KMS-11 (cell line): ENCODE measurements at regions not wholly inside any gene's neighbourhood (a gene's known extent, or its start where the extent isn't known, plus 50 kb on each side); places are given as distances from the start of the nearest gene placed in this dataset.

Experiments
- H2AFZ ChIP-seq: fragments of 200-600 bp; sonication (generic); 2 replicates; pipeline ENCODE4 v1.6.1; 2016; ENCODE audit warnings: antibody characterized with exemption, mixed run types, low read depth
- H3K27ac ChIP-seq: fragments of 200-600 bp; sonication (generic); 2 replicates; pipeline ENCODE4 v1.6.1; 2016; ENCODE audit warnings: mild to moderate bottlenecking, mixed run types
- H3K27me3 ChIP-seq: fragments of 200-600 bp; sonication (generic); 2 replicates; pipeline ENCODE4 v1.6.1; 2017; ENCODE audit warnings: mild to moderate bottlenecking, low read depth, mixed run types, moderate library complexity; ENCODE audit not compliant: insufficient read depth
- H3K36me3 ChIP-seq: fragments of 200-600 bp; sonication (generic); 2 replicates; pipeline ENCODE4 v1.6.1; 2017; ENCODE audit warnings: mild to moderate bottlenecking, mixed run types; ENCODE audit not compliant: insufficient read depth
- H3K4me1 ChIP-seq: fragments of 200-600 bp; sonication (generic); 2 replicates; pipeline ENCODE4 v1.6.1; 2016; ENCODE audit warnings: mild to moderate bottlenecking, low read depth, mixed run types; ENCODE audit not compliant: poor library complexity, severe bottlenecking
- H3K4me2 ChIP-seq: fragments of 200-600 bp; sonication (generic); 2 replicates; pipeline ENCODE4 v1.7.0; 2016; ENCODE audit warnings: mild to moderate bottlenecking, mixed run types
- H3K4me3 ChIP-seq: fragments of 200-600 bp; sonication (generic); IDR thresholded peaks from 2 replicates; pipeline ENCODE4 v1.6.1; 2017; ENCODE audit warnings: low read depth, low read length, mixed read lengths; ENCODE audit not compliant: insufficient read depth
- H3K79me2 ChIP-seq: fragments of 200-600 bp; sonication (generic); 2 replicates; pipeline ENCODE4 v1.6.1; 2016; ENCODE audit warnings: low read depth, mixed run types; ENCODE audit not compliant: insufficient read depth
- H3K9ac ChIP-seq: fragments of 200-600 bp; sonication (generic); 2 replicates; pipeline ENCODE4 v1.6.1; 2016; ENCODE audit warnings: mild to moderate bottlenecking, mixed run types
- H4K20me1 ChIP-seq: fragments of 200-600 bp; sonication (generic); 2 replicates; pipeline ENCODE4 v1.6.1; 2016; ENCODE audit warnings: mild to moderate bottlenecking, mixed run types; ENCODE audit not compliant: insufficient read depth
- TF ChIP-seq, protein P1 (sequence below): fragments of 200-600 bp; sonication (generic); conservative IDR thresholded peaks from 2 replicates; pipeline ENCODE4 v1.6.1; 2017; ENCODE audit warnings: low read depth, mild to moderate bottlenecking, antibody characterized with exemption, low read length, moderate library complexity, mixed read lengths

GRCh38 chr12:46534327-46534840 lies 161.8 kb upstream of the SLC38A2 start:
- Histone ChIP-seq H3K9ac (no peak overlapping the region), H3K4me2 (no peak overlapping the region), H3K79me2 (no peaks in the 10 kb centered on the region), H3K4me1 (peaks cover 16% of the 10 kb centered on the region), H3K27me3 (no peaks in the 10 kb centered on the region), H2AFZ (no peak overlapping the region), H3K4me3 (no peak overlapping the region), H3K36me3 (no peaks in the 10 kb centered on the region), H4K20me1 (no peaks in the 10 kb centered on the region), H3K27ac (no peak overlapping the region)
- TF ChIP-seq, protein P1, sequence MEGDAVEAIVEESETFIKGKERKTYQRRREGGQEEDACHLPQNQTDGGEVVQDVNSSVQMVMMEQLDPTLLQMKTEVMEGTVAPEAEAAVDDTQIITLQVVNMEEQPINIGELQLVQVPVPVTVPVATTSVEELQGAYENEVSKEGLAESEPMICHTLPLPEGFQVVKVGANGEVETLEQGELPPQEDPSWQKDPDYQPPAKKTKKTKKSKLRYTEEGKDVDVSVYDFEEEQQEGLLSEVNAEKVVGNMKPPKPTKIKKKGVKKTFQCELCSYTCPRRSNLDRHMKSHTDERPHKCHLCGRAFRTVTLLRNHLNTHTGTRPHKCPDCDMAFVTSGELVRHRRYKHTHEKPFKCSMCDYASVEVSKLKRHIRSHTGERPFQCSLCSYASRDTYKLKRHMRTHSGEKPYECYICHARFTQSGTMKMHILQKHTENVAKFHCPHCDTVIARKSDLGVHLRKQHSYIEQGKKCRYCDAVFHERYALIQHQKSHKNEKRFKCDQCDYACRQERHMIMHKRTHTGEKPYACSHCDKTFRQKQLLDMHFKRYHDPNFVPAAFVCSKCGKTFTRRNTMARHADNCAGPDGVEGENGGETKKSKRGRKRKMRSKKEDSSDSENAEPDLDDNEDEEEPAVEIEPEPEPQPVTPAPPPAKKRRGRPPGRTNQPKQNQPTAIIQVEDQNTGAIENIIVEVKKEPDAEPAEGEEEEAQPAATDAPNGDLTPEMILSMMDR, result no peak

- no peak overlapping the region for H3K9ac ChIP-seq
- H3K4me2 ChIP-seq, result no peak overlapping the region
- H4K20me1 ChIP-seq, result no peaks in the 10 kb centered on the region
- H3K27ac ChIP-seq, result no peak overlapping the region
- H3K36me3 ChIP-seq, result no peaks in the 10 kb centered on the region
- H3K4me1 ChIP-seq, result peaks cover 16% of the 10 kb centered on the region
- no peak overlapping the region for H2AFZ ChIP-seq
- no peak overlapping the region for H3K4me3 ChIP-seq
- H3K27me3 ChIP-seq, result no peaks in the 10 kb centered on the region
- TF ChIP-seq, protein P1, result no peak
- H3K79me2 ChIP-seq, result no peaks in the 10 kb centered on the region
Measured at GRCh38 chr12:46533723-46534122, 161.2 kb upstream of the SLC38A2 start.

DNA sequence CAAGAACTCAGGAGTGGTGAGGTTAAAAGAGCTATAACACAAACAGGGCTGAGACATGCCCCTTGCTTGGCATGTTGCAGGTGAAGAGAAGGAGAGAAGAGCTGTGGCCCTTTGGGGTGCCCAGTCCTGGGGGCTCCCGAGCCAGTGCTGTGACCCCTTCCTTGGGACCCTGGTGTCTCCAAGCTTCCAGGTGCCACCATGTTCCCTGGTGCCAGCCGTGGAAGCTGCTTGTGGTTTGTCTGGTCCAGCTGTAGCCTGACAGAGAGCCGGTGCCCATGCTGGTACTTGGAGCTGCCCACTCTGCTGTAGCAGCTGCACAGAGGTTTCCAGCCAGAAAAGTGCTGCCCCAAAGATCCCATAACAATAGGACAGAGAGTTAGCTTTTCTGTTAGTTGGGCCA lies 159.2 kb upstream of the SLC38A2 start:
- H2AFZ ChIP-seq, result no peak overlapping the region
- H3K4me3 ChIP-seq, result no peak overlapping the region
- H3K4me1 ChIP-seq, result no peaks in the 10 kb centered on the region
- H4K20me1 ChIP-seq, result no peaks in the 10 kb centered on the region
- H3K27me3 ChIP-seq, result no peaks in the 10 kb centered on the region
- H3K79me2 ChIP-seq, result no peaks in the 10 kb centered on the region
- no peak overlapping the region for H3K4me2 ChIP-seq
- H3K36me3 ChIP-seq, result no peaks in the 10 kb centered on the region
- H3K9ac ChIP-seq, result no peak overlapping the region
- no peak overlapping the region for H3K27ac ChIP-seq
- TF ChIP-seq, protein P1, result no peak

DNA sequence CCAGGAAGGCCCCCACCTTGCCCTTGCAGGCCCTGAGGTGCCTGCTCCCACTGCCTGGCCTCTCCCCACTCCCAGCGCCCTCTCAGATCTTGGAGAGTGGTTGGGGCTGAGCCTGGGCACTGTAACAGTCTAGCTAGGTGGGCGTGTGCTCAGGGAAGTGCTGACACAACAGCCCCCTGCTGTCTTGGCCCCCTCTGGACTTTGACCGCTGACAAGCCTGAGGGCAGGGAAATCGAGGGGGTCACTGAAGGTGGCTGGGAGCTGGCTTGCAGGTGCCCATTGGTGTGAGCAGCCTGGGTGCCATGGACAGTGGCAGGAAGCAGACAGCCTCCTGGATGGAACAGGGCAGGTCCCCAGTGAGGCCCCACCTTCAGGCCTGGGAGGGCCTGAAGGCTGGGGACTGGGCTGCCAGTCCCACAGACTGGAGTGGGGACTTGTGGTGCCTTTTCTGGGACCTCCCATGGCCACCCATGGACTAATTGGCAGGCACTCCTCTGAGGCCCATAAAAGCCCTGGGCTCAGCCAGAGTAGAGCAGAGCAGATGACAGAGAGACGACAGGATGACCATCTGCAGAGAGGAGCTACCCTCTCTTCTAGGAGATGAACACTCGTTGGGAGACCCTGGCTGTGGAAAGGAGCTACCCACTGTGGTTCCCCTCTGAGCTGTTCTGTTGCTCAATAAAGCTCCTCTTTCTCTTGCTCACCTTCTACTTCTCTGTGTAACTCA lies 158.6 kb upstream of the SLC38A2 start:
- Histone ChIP-seq H4K20me1 (no peaks in the 10 kb centered on the region), H3K9ac (no peak overlapping the region), H3K27me3 (no peaks in the 10 kb centered on the region), H3K36me3 (no peaks in the 10 kb centered on the region), H2AFZ (no peak overlapping the region), H3K4me1 (peaks cover 4% of the 10 kb centered on the region), H3K27ac (no peak overlapping the region), H3K4me2 (no peak overlapping the region), H3K79me2 (no peaks in the 10 kb centered on the region), H3K4me3 (no peak overlapping the region)
- TF ChIP-seq, protein P1, result no peak
